HL-60 (cell line): ENCODE measurements at regions not wholly inside any gene's neighbourhood (a gene's known extent, or its start where the extent isn't known, plus 50 kb on each side); places are given as distances from the start of the nearest gene placed in this dataset.

Experiments
- CTCF ChIP-seq: IDR thresholded peaks from one replicate; pipeline ENCODE4 v1.5.1; 2011; ENCODE audit warnings: low read length, control low read depth, inconsistent platforms; ENCODE audit not compliant: insufficient read depth
- GABPA ChIP-seq: IDR thresholded peaks from 2 replicates; pipeline ENCODE4 v1.6.1; 2012; ENCODE audit warnings: low read depth
- POLR2AphosphoS5 ChIP-seq: IDR thresholded peaks from 2 replicates; pipeline ENCODE4 v1.6.1; 2012; ENCODE audit warnings: low read depth
- REST ChIP-seq: IDR thresholded peaks from 2 replicates; pipeline ENCODE4 v1.6.1; 2012; ENCODE audit warnings: low read depth; ENCODE audit not compliant: insufficient replicate concordance

DNA sequence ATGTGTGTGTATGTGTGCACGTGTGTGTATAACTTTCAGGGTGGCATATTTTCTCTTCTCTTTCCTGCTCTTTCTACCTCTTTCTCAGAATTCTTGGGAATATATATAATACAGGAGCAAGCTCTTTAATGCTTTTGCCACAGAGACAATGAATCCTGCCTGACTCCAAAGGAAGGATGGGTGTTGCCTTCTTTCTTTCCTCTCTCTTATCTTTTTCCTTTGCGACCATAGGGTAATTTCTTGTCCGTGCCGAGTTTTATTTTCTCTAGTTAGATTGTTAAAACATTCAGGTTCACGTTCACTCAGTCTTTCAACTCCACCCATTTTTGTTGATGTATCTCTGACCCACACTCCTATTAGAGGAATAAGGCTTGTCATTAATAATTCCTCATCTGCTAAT is 129.0 kb upstream of the C1orf21 start:
- TF ChIP-seq CTCF, result no peak
- no peak for TF ChIP-seq POLR2AphosphoS5
- no peak for TF ChIP-seq REST
- no peak for TF ChIP-seq GABPA
